Posterior vena cava (tissue), 2 donors: ENCODE measurements at regions not wholly inside any gene's neighbourhood (a gene's known extent, or its start where the extent isn't known, plus 50 kb on each side); places are given as distances from the start of the nearest gene placed in this dataset.
"Not testable (repeated sequence)": the region's sequence is repeated elsewhere in the genome, so short reads cannot be mapped to it uniquely, and the experiment has no call there.

Source experiments
- DNase-seq: peaks from one replicate; pipeline ENCODE4 v3.0.0-alpha.2; 2020; ENCODE audit warnings: low spot score
- intact Hi-C, 2 donors: fragments of 100-400 bp; cut with DNase I; formaldehyde crosslinking; loops; one replicate each; pipeline versions ENCODE4 v1.14.1 to v1.14.2; 2022 to 2023
- donor health status: DM: yes; HTN: yes; CAD: no.
- donor health status: DM: yes; HTN: yes; CAD: no.

GRCh38 chr18:78458356-78458755 lies 521.3 kb upstream of the SALL3 start:
- intact Hi-C loops: no loop called here
- DNase-seq: no peak

- no peak for DNase-seq
- intact Hi-C loops: no loop called here
These were observed 520.0 kb upstream of the SALL3 start for GRCh38 chr18:78459668-78460067.

DNA sequence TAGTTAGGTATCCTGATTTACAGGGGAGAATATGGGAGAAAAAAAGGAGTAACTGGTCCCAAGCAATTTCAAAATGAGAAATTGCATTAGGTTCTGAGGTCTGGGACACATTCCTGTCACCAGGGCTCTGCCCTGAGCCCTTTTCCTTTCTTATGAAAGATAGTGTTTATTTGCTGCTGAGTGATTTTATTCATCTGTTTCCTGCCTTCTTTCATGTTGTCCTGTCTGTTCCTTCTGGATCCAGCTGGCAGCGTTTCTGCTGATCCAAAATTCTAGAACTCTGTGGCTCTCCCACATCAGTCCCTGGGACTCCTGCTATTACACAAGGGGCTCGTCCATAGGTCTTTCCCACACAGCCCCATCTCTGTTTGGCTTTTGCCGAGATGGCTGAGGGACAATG lies 519.1 kb upstream of the SALL3 start:
- no peak for DNase-seq

GRCh38 chr18:78473563-78473962 lies 506.1 kb upstream of the SALL3 start:
- DNase-seq: no peak
- intact Hi-C loops: loop anchor here in 1 of 2 donors (5.0 kb wide), 1 partner anchor 1301 kb away; no protein-coding TSS in a partner anchor

More for the DNA sequence above, 519.1 kb upstream of the SALL3 start:
- intact Hi-C loops: no loop called here

DNA sequence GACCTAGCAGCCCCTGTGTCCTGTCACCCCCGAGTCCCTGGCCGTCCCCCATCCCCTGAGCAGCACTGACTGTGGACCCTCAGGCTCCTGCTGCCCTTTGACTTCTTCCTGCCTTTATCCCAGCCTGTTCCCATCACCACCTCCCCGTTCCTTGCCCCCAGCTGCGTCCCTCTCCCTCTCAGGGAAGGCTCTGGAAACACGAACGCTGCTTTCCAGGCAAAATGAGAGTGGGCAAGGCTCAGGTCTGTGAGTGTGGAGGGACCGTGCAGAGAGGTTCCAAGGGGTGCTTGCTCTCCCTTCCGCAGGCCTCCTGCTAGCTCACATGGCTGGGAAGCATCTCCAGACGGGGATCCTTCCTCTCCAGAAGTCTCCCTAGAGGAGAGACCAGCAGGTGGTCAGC lies 501.8 kb upstream of the SALL3 start:
- intact Hi-C loops: no loop called here
- DNase-seq: peak; percentile 49

- intact Hi-C loops: no loop called here
- DNase-seq: peak; percentile 58
These were observed 500.2 kb upstream of the SALL3 start for GRCh38 chr18:78479443-78479842.

GRCh38 chr18:78480262-78481054 lies 499.2 kb upstream of the SALL3 start:
- DNase-seq: no peak
- intact Hi-C loops: no loop called here

DNA sequence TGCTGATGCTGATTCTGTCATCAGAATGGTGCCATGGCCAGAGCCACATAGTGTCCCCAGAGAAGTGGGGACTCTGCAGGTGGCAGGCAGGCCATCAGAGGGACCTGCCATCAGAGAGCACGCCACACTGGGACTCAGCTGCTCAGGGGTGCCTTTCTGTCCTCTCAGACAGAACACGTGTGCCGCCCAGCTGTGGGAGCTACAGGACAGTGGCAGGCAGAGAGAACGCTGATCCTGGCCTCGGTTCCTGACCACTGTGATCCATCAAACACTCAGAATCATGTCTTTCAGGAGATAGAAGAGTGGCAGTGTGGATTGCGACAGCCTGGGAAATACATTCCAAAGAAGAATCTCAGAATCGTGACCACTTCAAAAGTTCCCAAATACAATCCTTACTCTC lies 497.2 kb upstream of the SALL3 start:
- no peak for DNase-seq
- intact Hi-C loops: no loop called here

DNA sequence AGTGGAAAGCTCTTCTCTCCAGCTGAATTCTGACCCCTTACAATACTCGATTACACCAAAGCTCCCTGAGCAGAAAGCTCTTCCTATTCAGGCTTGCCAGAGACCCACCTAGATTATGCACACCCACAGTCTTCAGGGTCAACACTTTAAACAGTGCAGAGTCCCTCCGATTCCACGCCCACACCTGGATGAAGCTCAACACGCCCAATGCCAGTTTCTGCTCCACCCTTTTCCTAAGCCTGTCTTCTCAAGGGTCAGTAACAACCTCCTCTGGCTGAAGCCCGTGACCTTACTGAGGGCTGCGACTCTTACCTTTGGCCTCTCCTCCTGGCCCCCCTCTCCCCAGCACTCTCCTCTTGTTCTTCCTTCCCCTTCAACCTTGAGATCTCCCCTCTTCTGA lies 492.0 kb upstream of the SALL3 start:
- DNase-seq: peak; percentile 34
- intact Hi-C loops: no loop called here

GRCh38 chr18:78492064-78492812 lies 487.4 kb upstream of the SALL3 start:
- DNase-seq: peak; percentile 70
- intact Hi-C loops: no loop called here

DNA sequence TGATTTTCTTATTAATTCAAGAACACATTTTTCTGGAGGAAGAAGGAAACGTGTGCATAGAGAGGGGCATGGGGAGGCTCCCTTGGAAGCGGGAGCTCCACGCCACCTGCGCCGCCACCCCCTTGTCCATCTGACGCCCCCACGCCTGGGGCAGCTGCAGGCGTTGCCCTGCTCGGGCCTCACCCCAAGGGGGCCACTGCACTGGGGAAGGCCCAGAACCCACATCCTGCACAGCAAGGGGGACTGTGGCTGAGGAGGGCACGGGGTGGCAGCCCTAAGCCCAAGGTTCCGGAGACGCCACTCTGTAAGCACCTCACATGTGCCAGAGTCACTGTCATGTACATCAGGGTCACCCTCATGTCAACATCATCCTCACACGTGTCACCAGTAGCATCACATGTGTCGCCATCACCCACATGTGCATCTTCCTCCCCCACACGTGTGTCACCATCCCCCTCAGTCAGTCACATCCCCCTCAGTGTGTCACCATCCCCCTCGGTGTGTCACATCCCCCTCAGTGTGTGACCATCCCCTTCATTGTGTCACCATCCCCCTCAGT lies 486.7 kb upstream of the SALL3 start:
- peak; percentile 70 for DNase-seq
- intact Hi-C loops: no loop called here

GRCh38 chr18:78493490-78493889 lies 486.1 kb upstream of the SALL3 start:
- DNase-seq: peak; percentile 18
- intact Hi-C loops: not testable (repeated sequence)

- DNase-seq: peak; percentile 52
- intact Hi-C loops: no loop called here
These were observed 485.2 kb upstream of the SALL3 start for GRCh38 chr18:78494204-78495085.

DNA sequence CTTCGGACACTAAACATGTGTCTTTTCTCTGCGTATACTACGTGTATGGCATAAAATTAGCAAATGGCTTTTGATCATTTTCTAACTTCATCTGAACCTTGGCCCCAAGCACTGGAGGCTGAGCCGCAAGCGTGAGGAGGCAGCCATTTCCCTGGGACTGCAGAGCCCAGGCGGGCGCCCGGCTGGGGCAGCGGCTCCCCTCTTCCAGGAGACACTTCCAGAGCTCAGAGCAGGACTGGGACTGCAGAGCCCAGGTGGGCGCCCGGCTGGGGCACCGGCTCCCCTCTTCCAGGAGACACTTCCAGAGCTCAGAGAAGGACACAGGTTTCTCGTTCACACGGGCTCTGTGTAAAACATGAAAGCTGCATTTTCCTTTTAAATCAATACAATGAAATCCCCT lies 484.1 kb upstream of the SALL3 start:
- intact Hi-C loops: no loop called here
- no peak for DNase-seq

GRCh38 chr18:78496079-78496478 lies 483.5 kb upstream of the SALL3 start:
- intact Hi-C loops: no loop called here
- DNase-seq: peak; percentile 78

DNA sequence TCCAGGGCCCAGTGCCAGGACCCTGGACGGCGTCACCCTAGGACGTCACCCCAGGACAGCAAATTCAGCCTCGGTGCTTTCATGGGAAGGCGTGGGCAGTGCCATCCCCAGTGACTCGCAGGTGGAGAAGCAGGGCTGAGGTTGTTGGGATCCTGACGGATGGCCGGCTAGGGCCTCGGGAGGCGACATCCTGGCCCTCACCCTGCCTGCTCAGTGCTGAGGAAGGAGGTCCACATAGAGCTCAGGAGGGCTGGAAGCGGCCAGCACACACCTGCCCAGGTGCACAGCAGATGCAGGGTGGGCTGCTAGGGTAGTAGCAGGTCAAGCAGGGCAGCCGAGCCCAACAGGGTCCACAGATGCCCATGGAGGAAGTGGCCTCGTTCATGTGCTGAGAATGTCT lies 482.0 kb upstream of the SALL3 start:
- DNase-seq: peak; percentile 34
- intact Hi-C loops: no loop called here

GRCh38 chr18:78499586-78499985 lies 480.0 kb upstream of the SALL3 start:
- intact Hi-C loops: no loop called here
- DNase-seq: peak; percentile 57

DNA sequence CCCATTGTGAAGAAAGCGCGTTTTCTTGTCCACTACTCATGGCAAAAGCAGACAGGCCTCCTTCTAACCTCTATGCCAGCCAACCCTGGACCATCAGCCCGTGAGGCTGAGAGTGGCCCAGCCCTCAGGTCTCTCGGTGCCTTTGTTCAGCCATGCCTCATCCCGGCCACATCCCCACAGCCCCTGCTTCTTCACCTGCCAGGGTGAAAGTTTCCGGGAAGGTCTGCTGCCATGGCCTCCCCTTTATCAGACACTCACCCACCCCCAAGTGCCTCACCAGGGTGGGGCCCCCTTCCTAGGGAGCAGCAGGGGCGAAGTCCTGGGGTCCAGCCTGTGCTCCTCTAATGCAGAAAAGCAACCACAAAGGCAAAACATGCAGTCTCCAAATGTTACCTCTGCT lies 478.4 kb upstream of the SALL3 start:
- intact Hi-C loops: no loop called here
- DNase-seq: peak; percentile 65

- DNase-seq: peak; percentile 78
These were observed 476.5 kb upstream of the SALL3 start for GRCh38 chr18:78503129-78503528.

More at GRCh38 chr18:78503129-78503528, 476.5 kb upstream of the SALL3 start:
- intact Hi-C loops: no loop called here
